Heart left ventricle (tissue), 16 donors: ENCODE measurements at regions not wholly inside any gene's neighbourhood (a gene's known extent, or its start where the extent isn't known, plus 50 kb on each side); places are given as distances from the start of the nearest gene placed in this dataset.

Experiments used
- ATAC-seq, 4 donors: fragments of 200-7000 bp; cut with Tn5 transposase; one replicate each; pipeline ENCODE4 v1.9.1; 2020 to 2022; ENCODE audit warnings: moderate library complexity in 4 of 4, mild to moderate bottlenecking in 3 of 4, moderate number of reproducible peaks in 1 of 4
- DNase-seq, 5 donors: peaks; one replicate each; pipeline ENCODE4 v3.0.0-alpha.2; 2020
- H3K27ac ChIP-seq, 12 donors: fragments of 200-600 bp; sonication (generic) in 4 of 12; one replicate each; pipeline versions ENCODE4 v1.5.0 to v1.8.0; 2016 to 2022; ENCODE audit warnings: mild to moderate bottlenecking in 2 of 12
- H3K27me3 ChIP-seq, 9 donors: fragments of 200-600 bp; sonication (generic) in 2 of 9; one replicate each; pipeline versions ENCODE4 v1.5.1 to v1.8.0; 2016 to 2022; ENCODE audit warnings: mild to moderate bottlenecking in 3 of 9
- H3K36me3 ChIP-seq, 9 donors: fragments of 200-600 bp; sonication (generic) in 2 of 9; one replicate each; pipeline versions ENCODE4 v1.5.0 to v1.8.0; 2018 to 2022; ENCODE audit warnings: mild to moderate bottlenecking in 2 of 9
- H3K4me1 ChIP-seq, 12 donors: fragments of 200-600 bp; sonication (generic) in 4 of 12; one replicate each; pipeline versions ENCODE4 v1.5.0 to v1.8.0; 2016 to 2022; ENCODE audit warnings: mild to moderate bottlenecking in 3 of 12
- H3K4me3 ChIP-seq, 12 donors: fragments of 200-600 bp; sonication (generic) in 4 of 12; one replicate each; pipeline versions ENCODE4 v1.5.0 to v1.8.0; 2017 to 2022; ENCODE audit warnings: mild to moderate bottlenecking in 9 of 12, moderate library complexity in 4 of 12
- H3K9me3 ChIP-seq, 12 donors: fragments of 200-600 bp; sonication (generic) in 4 of 12; one replicate each; pipeline versions ENCODE4 v1.5.0 to v1.8.0; 2016 to 2022; ENCODE audit warnings: mild to moderate bottlenecking in 1 of 12
- CTCF ChIP-seq, 12 donors: fragments of 200-600 bp; sonication (generic) in 4 of 12; IDR thresholded peaks; one replicate each; pipeline versions ENCODE4 v1.5.0 to v1.8.0; 2018 to 2022; ENCODE audit warnings: antibody characterized with exemption in 12 of 12, mild to moderate bottlenecking in 5 of 12
- POLR2A ChIP-seq, 2 donors: fragments of 450-650 bp; IDR thresholded peaks; one replicate each; pipeline ENCODE4 v1.6.1; 2017; ENCODE audit warnings: antibody characterized with exemption in 2 of 2, mild to moderate bottlenecking in 2 of 2, moderate library complexity in 2 of 2
- WGBS, 4 donors: extraction: QIAGEN DNeasy Blood & Tissue Kit in 2 of 4; methylation state at CpG; one replicate each; pipeline versions ENCODE4 v1.1.5 to v1.1.7; 2013 to 2018; 5-methylcytosine and 5-hydroxymethylcytosine counted together
- intact Hi-C, 10 donors: fragments of 100-400 bp; cut with DNase I; formaldehyde crosslinking; loops; one replicate each; pipeline versions ENCODE4 v1.11.1 to v1.14.2; 2022
- donor health status: ischemic (EF 13 %, LVEDD 7.1; RV severe dilation, severe dysfunction).
- donor health status: healthy with polysubstance abuse.
- donor health status: DM: no; HTN: yes; CAD: no.
- donor health status: DM: no; HTN: no; CAD: no.
- donor health status: ischemic (EF 25% LVEDD 6.9; RV normal size, moderate dysfunction).
- donor health status: ischemic (EF 25% LVEDD 5.7; RV mildly dilated, moderate dysfunction).
- donor health status: healthy.
- donor health status: DM: yes; HTN: yes; CAD: no.
- donor health status: ischemic (EF 35%, LVEDD 5.7; RV mildly dilated, moderate dysfunction).
- donor health status: nonischemic (EF 11% LVEDD 7.7; RV severe dilation, severe dysfunction).
- donor health status: DM: yes; HTN: yes; CAD: no.
- donor health status: PGD.
- donor health status: ischemic (EF 29% LVEDD 5.4; RV normal size, mild dysfunction).
- donor health status: nonischemic (EF 23%, LVEDD 6.1; RV moderate dilation, normal function).

GRCh38 chrY:20967828-20968227 lies 211.9 kb downstream of the RPS4Y2 start:
- Histone ChIP-seq H3K27ac (no peak overlapping the region), H3K4me3 (no peak overlapping the region), H3K27me3 (no peaks in the 10 kb centered on the region), H3K9me3 (no peaks in the 10 kb centered on the region), H3K36me3 (no peaks in the 10 kb centered on the region), H3K4me1 (no peaks in the 10 kb centered on the region)
- ATAC-seq (no peak), DNase-seq (no peak)
- intact Hi-C loops: no loop called here
- no peak for TF ChIP-seq CTCF (IDR thresholded peaks at IDR 0.05)
- TF ChIP-seq POLR2A (IDR thresholded peaks at IDR 0.05): no peak

- ATAC-seq (no peak), DNase-seq (no peak)
- Histone ChIP-seq H3K27me3 (no peaks in the 10 kb centered on the region), H3K27ac (no peak overlapping the region), H3K36me3 (no peaks in the 10 kb centered on the region), H3K4me3 (no peak overlapping the region), H3K9me3 (no peaks in the 10 kb centered on the region), H3K4me1 (no peaks in the 10 kb centered on the region)
- 40 to 50% methylated on average over 1 of the region's 1 CpG; no CpG with 5 or more reads in 2 of the 4 donors for WGBS, 4 donors
- intact Hi-C loops: no loop called here
- TF ChIP-seq CTCF (IDR thresholded peaks at IDR 0.05) (peak in 4 of 12 donors; percentile 16 to 25 (median 24)), POLR2A (IDR thresholded peaks at IDR 0.05) (no peak)
Observed at GRCh38 chrY:20968237-20968636, 212.3 kb downstream of the RPS4Y2 start.

GRCh38 chrY:20971371-20971770 lies 215.5 kb downstream of the RPS4Y2 start:
- ATAC-seq: no peak
- intact Hi-C loops: no loop called here
- Histone ChIP-seq H3K27me3 (no peaks in the 10 kb centered on the region), H3K9me3 (no peaks in the 10 kb centered on the region), H3K4me1 (no peaks in the 10 kb centered on the region), H3K36me3 (no peaks in the 10 kb centered on the region), H3K27ac (no peak overlapping the region), H3K4me3 (no peak overlapping the region)
- no peak for DNase-seq
- TF ChIP-seq POLR2A (IDR thresholded peaks at IDR 0.05): no peak
- no peak for TF ChIP-seq CTCF (IDR thresholded peaks at IDR 0.05)

GRCh38 chrY:20986037-20986436 lies 230.1 kb downstream of the RPS4Y2 start:
- TF ChIP-seq CTCF (IDR thresholded peaks at IDR 0.05) (no peak), POLR2A (IDR thresholded peaks at IDR 0.05) (no peak)
- DNase-seq (no peak), ATAC-seq (no peak)
- H3K27ac ChIP-seq: no peak overlapping the region
- WGBS, 4 donors: 33 to 46% methylated on average over 1 of the region's 1 CpG; no CpG with 5 or more reads in 2 of the 4 donors
- H3K27me3 ChIP-seq: no peaks in the 10 kb centered on the region
- no peak overlapping the region for H3K4me3 ChIP-seq
- no peaks in the 10 kb centered on the region for H3K36me3 ChIP-seq
- H3K9me3 ChIP-seq: no peaks in the 10 kb centered on the region
- H3K4me1 ChIP-seq: no peaks in the 10 kb centered on the region
- intact Hi-C loops: no loop called here
